Neural progenitor cell (in vitro differentiated cells): ENCODE measurements at regions not wholly inside any gene's neighbourhood (a gene's known extent, or its start where the extent isn't known, plus 50 kb on each side); places are given as distances from the start of the nearest gene placed in this dataset.

Experiments
- EZH2 ChIP-seq: fragments of 200-600 bp; sonication (generic); IDR thresholded peaks from 2 replicates; pipeline ENCODE4 v1.6.1; 2017; ENCODE audit warnings: antibody characterized with exemption, mild to moderate bottlenecking, moderate library complexity
- TF ChIP-seq, protein P1 (sequence below): fragments of 200-600 bp; sonication (generic); IDR thresholded peaks from 2 replicates; pipeline ENCODE4 v1.5.1; 2017; ENCODE audit warnings: antibody characterized with exemption, mild to moderate bottlenecking

DNA sequence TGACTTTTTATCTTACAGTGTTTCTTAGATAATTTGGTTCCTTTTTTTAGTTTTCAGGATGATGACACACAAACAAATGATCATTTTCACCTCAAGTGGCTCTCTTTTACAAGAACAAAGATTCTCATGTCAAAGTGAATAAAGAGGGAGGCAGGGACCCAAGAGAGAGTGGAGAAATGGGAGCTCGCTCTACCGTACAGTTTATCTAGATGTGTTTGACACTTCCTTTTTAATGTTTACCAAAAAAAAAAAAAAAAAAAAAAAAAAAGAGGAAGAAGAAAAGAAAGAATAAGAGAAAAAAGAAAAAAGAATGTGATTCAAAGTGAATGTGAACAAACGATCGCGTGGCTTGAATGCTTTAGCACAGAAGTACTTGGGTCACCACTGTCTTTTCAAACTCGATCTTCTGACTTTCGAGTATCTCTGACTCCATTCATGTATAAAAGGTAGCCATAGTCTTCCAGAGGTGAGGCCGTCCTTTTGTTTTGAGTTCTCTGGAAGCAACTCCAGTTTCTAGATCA is 75.6 kb upstream of the GRXCR1 start:
- TF ChIP-seq, protein P1, sequence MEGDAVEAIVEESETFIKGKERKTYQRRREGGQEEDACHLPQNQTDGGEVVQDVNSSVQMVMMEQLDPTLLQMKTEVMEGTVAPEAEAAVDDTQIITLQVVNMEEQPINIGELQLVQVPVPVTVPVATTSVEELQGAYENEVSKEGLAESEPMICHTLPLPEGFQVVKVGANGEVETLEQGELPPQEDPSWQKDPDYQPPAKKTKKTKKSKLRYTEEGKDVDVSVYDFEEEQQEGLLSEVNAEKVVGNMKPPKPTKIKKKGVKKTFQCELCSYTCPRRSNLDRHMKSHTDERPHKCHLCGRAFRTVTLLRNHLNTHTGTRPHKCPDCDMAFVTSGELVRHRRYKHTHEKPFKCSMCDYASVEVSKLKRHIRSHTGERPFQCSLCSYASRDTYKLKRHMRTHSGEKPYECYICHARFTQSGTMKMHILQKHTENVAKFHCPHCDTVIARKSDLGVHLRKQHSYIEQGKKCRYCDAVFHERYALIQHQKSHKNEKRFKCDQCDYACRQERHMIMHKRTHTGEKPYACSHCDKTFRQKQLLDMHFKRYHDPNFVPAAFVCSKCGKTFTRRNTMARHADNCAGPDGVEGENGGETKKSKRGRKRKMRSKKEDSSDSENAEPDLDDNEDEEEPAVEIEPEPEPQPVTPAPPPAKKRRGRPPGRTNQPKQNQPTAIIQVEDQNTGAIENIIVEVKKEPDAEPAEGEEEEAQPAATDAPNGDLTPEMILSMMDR = no peak
- TF ChIP-seq EZH2 = no peak
